ENCODE measurements at regions not wholly inside any gene's neighbourhood (a gene's known extent, or its start where the extent isn't known, plus 50 kb on each side); places are given as distances from the start of the nearest gene placed in this dataset.

DNA sequence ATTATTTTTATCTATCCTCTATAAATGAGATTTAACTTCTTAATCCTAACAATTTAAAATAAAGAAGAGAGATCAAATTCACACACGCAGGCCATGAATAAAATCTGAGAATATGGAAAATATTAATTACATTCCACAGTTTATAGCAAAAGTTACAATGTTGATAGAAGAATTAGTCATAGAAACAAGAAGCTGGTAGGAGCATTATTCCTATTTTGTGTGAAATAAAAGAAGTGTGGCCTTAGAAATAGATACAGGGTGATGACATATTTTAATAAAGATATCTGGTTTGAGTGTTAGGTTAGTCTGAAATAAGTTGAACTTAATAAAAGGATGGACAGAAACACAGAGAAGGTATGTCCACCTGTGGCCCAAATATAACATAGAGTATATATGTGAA lies 790.4 kb upstream of the NUDT12 start:
- CTCF ChIA-PET: no interaction called here
- no peak for ATAC-seq (ENCODE audit: low read depth)
- no peak overlapping the region for H3K4ac ChIP-seq (ENCODE audit: low read depth, low read length)
- H3K9ac ChIP-seq (ENCODE audit: low read depth, low read length): no peak overlapping the region
- dilution Hi-C loops (cut with HindIII; ENCODE audit: low sequenced_read_pairs, unreplicated experiment) (no loop called here), intact Hi-C loops (cut with micrococcal nuclease) (no loop called here), in situ Hi-C loops (cut with MboI; ENCODE audit: low sequenced_read_pairs) (no loop called here)
- no peak overlapping the region for H3K4me3 ChIP-seq (ENCODE audit: insufficient read depth, low read depth, low read length)
- no peak overlapping the region for H3K23ac ChIP-seq (ENCODE audit: low read depth, low read length)
- H3K18ac ChIP-seq (ENCODE audit: low read depth, low read length): no peak overlapping the region
- H4K8ac ChIP-seq (ENCODE audit: low read depth in 2 of 2, low read length in 2 of 2): no peak overlapping the region
- WGBS, 2 experiments (ENCODE audit: extremely low coverage in 2 of 2, insufficient read length in 1 of 2): no CpG with 5 or more reads among the region's 1 CpG
- H3K27me3 ChIP-seq (ENCODE audit: control insufficient read depth, insufficient read depth, low read length): no peaks in the 10 kb centered on the region
- no peaks in the 10 kb centered on the region for H3K9me1 ChIP-seq (ENCODE audit: insufficient read depth, low read length)
- no peaks in the 10 kb centered on the region for H3K79me1 ChIP-seq (ENCODE audit: low read depth in 1 of 2, low read length in 2 of 2)
- H4K91ac ChIP-seq (ENCODE audit: insufficient read depth, low read depth, low read length): no peak overlapping the region
- H4K5ac ChIP-seq (ENCODE audit: low read depth, low read length): no peak overlapping the region
- H2AK9ac ChIP-seq (replicated peaks; ENCODE audit: low read depth, low read length, poor library complexity): no peak overlapping the region
- no peaks in the 10 kb centered on the region for H3K9me3 ChIP-seq (ENCODE audit: control insufficient read depth, insufficient read depth, low read length)
- no peak overlapping the region for H3K56ac ChIP-seq (ENCODE audit: extremely low read depth, insufficient read depth, low read length)
- POLR2A ChIA-PET (ENCODE audit: unreplicated experiment): no interaction called here
- TF ChIP-seq CHD1 (IDR thresholded peaks at IDR 0.05; ENCODE audit: low read depth, low read length) (no peak), FOS (IDR thresholded peaks at IDR 0.05; ENCODE audit: low read depth, low read length) (no peak), BHLHE40 (IDR thresholded peaks at IDR 0.05; ENCODE audit: low read depth, low read length) (no peak), RFX5 (IDR thresholded peaks at IDR 0.05; ENCODE audit: low read depth, low read length) (no peak), POLR2A (IDR thresholded peaks at IDR 0.05; ENCODE audit: low read depth, low read length) (no peak), CEBPB (IDR thresholded peaks at IDR 0.05; ENCODE audit: low read depth, low read length) (no peak)
- TF ChIP-seq, protein P1, sequence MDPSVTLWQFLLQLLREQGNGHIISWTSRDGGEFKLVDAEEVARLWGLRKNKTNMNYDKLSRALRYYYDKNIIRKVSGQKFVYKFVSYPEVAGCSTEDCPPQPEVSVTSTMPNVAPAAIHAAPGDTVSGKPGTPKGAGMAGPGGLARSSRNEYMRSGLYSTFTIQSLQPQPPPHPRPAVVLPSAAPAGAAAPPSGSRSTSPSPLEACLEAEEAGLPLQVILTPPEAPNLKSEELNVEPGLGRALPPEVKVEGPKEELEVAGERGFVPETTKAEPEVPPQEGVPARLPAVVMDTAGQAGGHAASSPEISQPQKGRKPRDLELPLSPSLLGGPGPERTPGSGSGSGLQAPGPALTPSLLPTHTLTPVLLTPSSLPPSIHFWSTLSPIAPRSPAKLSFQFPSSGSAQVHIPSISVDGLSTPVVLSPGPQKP (IDR thresholded peaks at IDR 0.05; ENCODE audit: borderline replicate concordance, low read depth, low read length): no peak
- H2AFZ ChIP-seq (replicated peaks; ENCODE audit: low read length, poor library complexity): no peak overlapping the region
- H4K20me1 ChIP-seq (ENCODE audit: insufficient read depth, low read length): no peaks in the 10 kb centered on the region
- no peak overlapping the region for H2BK20ac ChIP-seq (ENCODE audit: low read depth, low read length)
- no peak overlapping the region for H2BK15ac ChIP-seq (ENCODE audit: low read depth, low read length)
- no peak for DNase-seq
- H3K27ac ChIP-seq (ENCODE audit: insufficient read depth, low read length): no peak overlapping the region
- no peaks in the 10 kb centered on the region for H3K4me1 ChIP-seq (ENCODE audit: control insufficient read depth, insufficient read depth, low read length)
- H3K14ac ChIP-seq (replicated peaks; ENCODE audit: low read depth, low read length): no peak overlapping the region
- H3K4me2 ChIP-seq (ENCODE audit: low read depth, low read length): no peak overlapping the region
- no peak overlapping the region for H2BK5ac ChIP-seq (ENCODE audit: low read depth, low read length, poor library complexity, severe bottlenecking)
- H2BK120ac ChIP-seq (ENCODE audit: low read depth, low read length): no peak overlapping the region
- no peak overlapping the region for H2AK5ac ChIP-seq (ENCODE audit: low read depth, low read length)
- H3K36me3 ChIP-seq (ENCODE audit: control insufficient read depth, insufficient read depth, low read length): no peaks in the 10 kb centered on the region
- no TSS peak for BruUV-seq (replicated peaks)

All from IMR-90 (cell line).